ENCODE measurements at regions not wholly inside any gene's neighbourhood (a gene's known extent, or its start where the extent isn't known, plus 50 kb on each side); places are given as distances from the start of the nearest gene placed in this dataset.

DNA sequence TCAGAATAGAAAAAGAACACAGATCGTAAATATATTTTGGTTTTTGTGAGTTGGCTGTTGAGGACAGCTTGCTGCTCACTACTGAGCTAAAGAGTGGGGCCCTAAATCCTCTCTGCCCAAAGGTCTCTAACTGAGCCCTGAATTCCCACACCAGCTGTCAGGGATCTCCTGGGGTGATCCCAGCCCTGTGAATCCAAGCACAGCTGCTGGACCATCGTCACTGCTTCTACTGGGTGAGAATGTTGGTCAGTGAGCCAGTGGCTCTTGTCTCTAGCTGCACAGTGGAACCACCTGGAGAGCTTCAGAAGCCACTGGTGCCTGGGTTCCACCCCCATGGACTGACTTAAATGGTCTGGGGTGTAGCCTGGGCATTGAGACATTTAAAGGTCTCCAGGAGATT lies 90.5 kb upstream of the IL12A start:
- H3K4me3 ChIP-seq (ENCODE audit: low read length), result no peak overlapping the region
- H3K4me1 ChIP-seq (ENCODE audit: control insufficient read depth, insufficient read depth, low read length), result no peaks in the 10 kb centered on the region
- intact Hi-C loops (cut with micrococcal nuclease), result no loop called here
- H3K27ac ChIP-seq (ENCODE audit: low read length), result no peak overlapping the region
- WGBS (ENCODE audit: insufficient coverage), result 84% methylated on average over 2 of the region's 2 CpGs
- no peaks in the 10 kb centered on the region for H3K36me3 ChIP-seq (ENCODE audit: control insufficient read depth, insufficient read depth, low read length)
- no peaks in the 10 kb centered on the region for H3K9me3 Mint-ChIP-seq
- H3K36me3 Mint-ChIP-seq, result no peaks in the 10 kb centered on the region
- no peak for TF ChIP-seq CTCF (IDR thresholded peaks at IDR 0.05)
- no peaks in the 10 kb centered on the region for H3K9me3 ChIP-seq (ENCODE audit: control insufficient read depth, insufficient read depth, low read length)
- no peak for DNase-seq
- H3K4me1 Mint-ChIP-seq, result no peaks in the 10 kb centered on the region
- H3K4me3 Mint-ChIP-seq, result no peak overlapping the region
- H3K27me3 Mint-ChIP-seq (ENCODE audit: low read depth in 2 of 2), result peaks cover 0 to 17% of the 10 kb centered on the region in 2 donors
- no peak overlapping the region for H3K27ac Mint-ChIP-seq
- H3K27me3 ChIP-seq (ENCODE audit: control insufficient read depth, insufficient read depth, low read length), result no peaks in the 10 kb centered on the region
- ATAC-seq, result no peak

GRCh38 chr3:159899166-159899565 lies 89.5 kb upstream of the IL12A start:
- ATAC-seq, result no peak
- no peaks in the 10 kb centered on the region for H3K36me3 ChIP-seq (ENCODE audit: control insufficient read depth, insufficient read depth, low read length)
- no CpG with 5 or more reads among the region's 1 CpG for WGBS (ENCODE audit: insufficient coverage)
- H3K27ac ChIP-seq (ENCODE audit: low read length), result no peak overlapping the region
- Mint-ChIP-seq H3K9me3 (no peaks in the 10 kb centered on the region), H3K36me3 (no peaks in the 10 kb centered on the region), H3K27ac (no peak overlapping the region), H3K27me3 (ENCODE audit: low read depth in 2 of 2) (peaks cover 0 to 17% of the 10 kb centered on the region in 2 donors), H3K4me3 (no peak overlapping the region), H3K4me1 (no peaks in the 10 kb centered on the region)
- DNase-seq, result no peak
- no peaks in the 10 kb centered on the region for H3K9me3 ChIP-seq (ENCODE audit: control insufficient read depth, insufficient read depth, low read length)
- H3K27me3 ChIP-seq (ENCODE audit: control insufficient read depth, insufficient read depth, low read length), result no peaks in the 10 kb centered on the region
- intact Hi-C loops (cut with micrococcal nuclease), result no loop called here
- no peak for TF ChIP-seq CTCF (IDR thresholded peaks at IDR 0.05)
- no peaks in the 10 kb centered on the region for H3K4me1 ChIP-seq (ENCODE audit: control insufficient read depth, insufficient read depth, low read length)
- H3K4me3 ChIP-seq (ENCODE audit: low read length), result no peak overlapping the region

DNA sequence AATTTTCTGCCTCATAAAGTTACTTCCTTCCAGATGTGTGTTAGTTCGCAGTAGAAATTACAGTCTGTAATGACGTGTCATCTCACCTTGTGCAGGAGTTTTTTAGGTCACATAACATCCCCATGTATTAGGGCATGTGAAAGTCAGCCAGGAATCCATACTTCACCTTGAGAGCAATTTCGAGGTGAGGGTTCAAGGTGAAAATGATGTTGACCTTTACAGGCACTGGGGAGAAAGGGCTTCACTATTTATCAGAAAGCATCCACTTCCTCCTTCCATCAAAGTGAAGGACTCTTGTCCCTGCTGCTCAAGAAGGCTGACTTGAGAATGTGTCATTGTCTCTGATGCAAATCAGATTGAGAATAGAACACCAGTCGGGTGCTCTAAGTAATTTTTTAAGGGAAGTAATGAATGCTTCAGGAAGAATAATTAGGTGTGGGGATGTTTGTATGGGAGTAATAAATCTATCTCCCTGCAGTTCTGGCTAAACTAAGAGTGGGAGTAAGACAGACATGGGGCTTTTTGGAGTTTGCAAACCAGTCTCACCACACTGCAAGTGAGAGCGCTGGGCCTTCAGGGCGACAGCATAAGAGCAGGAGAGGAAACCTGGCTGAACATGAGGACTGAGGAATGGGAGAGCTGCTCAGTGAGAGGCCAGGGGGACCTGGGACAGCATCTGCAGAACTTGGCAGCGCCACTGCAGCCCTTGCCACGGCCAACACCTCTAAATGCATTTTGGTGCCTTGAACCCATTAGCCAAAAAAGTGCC lies 85.9 kb upstream of the IL12A start:
- no peak overlapping the region for H3K4me3 Mint-ChIP-seq
- H3K27ac ChIP-seq (ENCODE audit: low read length), result no peak overlapping the region
- 69% methylated on average over 7 of the region's 8 CpGs for WGBS (ENCODE audit: insufficient coverage)
- H3K4me1 Mint-ChIP-seq, result no peaks in the 10 kb centered on the region
- intact Hi-C loops (cut with micrococcal nuclease), result no loop called here
- no peak for DNase-seq
- ATAC-seq, result no peak
- no peak for TF ChIP-seq CTCF (IDR thresholded peaks at IDR 0.05)
- H3K9me3 Mint-ChIP-seq, result peaks cover 0 to 3% of the 10 kb centered on the region in 2 donors
- H3K36me3 Mint-ChIP-seq, result no peaks in the 10 kb centered on the region
- H3K27me3 Mint-ChIP-seq (ENCODE audit: low read depth in 2 of 2), result peaks cover 8 to 17% of the 10 kb centered on the region in 2 donors
- no peaks in the 10 kb centered on the region for H3K4me1 ChIP-seq (ENCODE audit: control insufficient read depth, insufficient read depth, low read length)
- H3K27ac Mint-ChIP-seq, result no peak overlapping the region
- no peaks in the 10 kb centered on the region for H3K27me3 ChIP-seq (ENCODE audit: control insufficient read depth, insufficient read depth, low read length)
- no peak overlapping the region for H3K4me3 ChIP-seq (ENCODE audit: low read length)
- H3K9me3 ChIP-seq (ENCODE audit: control insufficient read depth, insufficient read depth, low read length), result no peaks in the 10 kb centered on the region
- H3K36me3 ChIP-seq (ENCODE audit: control insufficient read depth, insufficient read depth, low read length), result no peaks in the 10 kb centered on the region

DNA sequence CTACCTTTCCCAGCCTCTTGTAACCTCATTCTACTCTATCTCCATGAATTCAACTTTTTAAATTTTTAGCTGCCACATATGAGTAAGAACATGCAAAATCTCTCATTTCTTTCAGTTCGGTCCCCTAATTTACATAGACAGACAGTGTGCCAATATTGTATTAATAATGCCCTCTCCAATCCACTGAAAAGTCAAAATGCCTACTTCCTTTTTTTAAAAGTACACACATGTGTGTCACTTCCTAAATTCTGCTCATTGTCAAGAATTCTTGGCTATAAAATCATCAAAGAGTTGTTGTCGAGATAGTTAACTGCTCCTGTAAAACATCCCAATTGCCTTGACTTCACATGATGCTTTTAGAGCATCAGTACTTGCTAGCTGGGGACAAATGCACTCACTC lies 84.2 kb upstream of the IL12A start:
- Mint-ChIP-seq H3K9me3 (peaks cover 0 to 3% of the 10 kb centered on the region in 2 donors), H3K4me1 (no peaks in the 10 kb centered on the region), H3K36me3 (no peaks in the 10 kb centered on the region), H3K27me3 (ENCODE audit: low read depth in 2 of 2) (peaks cover 8 to 17% of the 10 kb centered on the region in 2 donors), H3K27ac (no peak overlapping the region), H3K4me3 (no peak overlapping the region)
- Histone ChIP-seq H3K4me1 (ENCODE audit: control insufficient read depth, insufficient read depth, low read length) (no peaks in the 10 kb centered on the region), H3K36me3 (ENCODE audit: control insufficient read depth, insufficient read depth, low read length) (no peaks in the 10 kb centered on the region), H3K27ac (ENCODE audit: low read length) (no peak overlapping the region), H3K9me3 (ENCODE audit: control insufficient read depth, insufficient read depth, low read length) (no peaks in the 10 kb centered on the region), H3K27me3 (ENCODE audit: control insufficient read depth, insufficient read depth, low read length) (no peaks in the 10 kb centered on the region), H3K4me3 (ENCODE audit: low read length) (no peak overlapping the region)
- intact Hi-C loops (cut with micrococcal nuclease), result no loop called here
- no peak for TF ChIP-seq CTCF (IDR thresholded peaks at IDR 0.05)
- 27% methylated on average over 2 of the region's 2 CpGs for WGBS (ENCODE audit: insufficient coverage)
- DNase-seq, result no peak
- no peak for ATAC-seq

Measured in natural killer cell (primary cell).